ENCODE measurements at regions not wholly inside any gene's neighbourhood (a gene's known extent, or its start where the extent isn't known, plus 50 kb on each side); places are given as distances from the start of the nearest gene placed in this dataset.

DNA sequence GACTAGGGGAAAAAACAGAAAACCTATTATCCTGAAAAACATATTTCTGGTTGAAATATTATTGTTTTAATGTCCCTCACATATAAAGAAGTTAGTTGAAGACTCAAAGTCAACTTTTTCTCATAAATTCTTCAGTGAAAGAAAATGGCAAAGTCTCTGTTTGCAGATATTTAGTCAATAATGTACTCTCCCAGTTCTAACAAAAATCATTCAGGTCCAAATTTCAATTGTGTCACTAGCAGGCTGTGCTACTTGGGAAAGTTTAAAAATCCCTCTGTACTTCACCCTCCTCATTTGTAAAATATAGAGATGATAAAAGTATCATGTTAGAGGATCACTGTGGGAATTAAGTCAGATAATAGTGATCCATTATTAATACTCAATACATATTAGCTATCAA is 496.5 kb downstream of the FSCB start:
- no peak for DNase-seq (ENCODE audit: low read depth)
- TF ChIP-seq, protein P1, sequence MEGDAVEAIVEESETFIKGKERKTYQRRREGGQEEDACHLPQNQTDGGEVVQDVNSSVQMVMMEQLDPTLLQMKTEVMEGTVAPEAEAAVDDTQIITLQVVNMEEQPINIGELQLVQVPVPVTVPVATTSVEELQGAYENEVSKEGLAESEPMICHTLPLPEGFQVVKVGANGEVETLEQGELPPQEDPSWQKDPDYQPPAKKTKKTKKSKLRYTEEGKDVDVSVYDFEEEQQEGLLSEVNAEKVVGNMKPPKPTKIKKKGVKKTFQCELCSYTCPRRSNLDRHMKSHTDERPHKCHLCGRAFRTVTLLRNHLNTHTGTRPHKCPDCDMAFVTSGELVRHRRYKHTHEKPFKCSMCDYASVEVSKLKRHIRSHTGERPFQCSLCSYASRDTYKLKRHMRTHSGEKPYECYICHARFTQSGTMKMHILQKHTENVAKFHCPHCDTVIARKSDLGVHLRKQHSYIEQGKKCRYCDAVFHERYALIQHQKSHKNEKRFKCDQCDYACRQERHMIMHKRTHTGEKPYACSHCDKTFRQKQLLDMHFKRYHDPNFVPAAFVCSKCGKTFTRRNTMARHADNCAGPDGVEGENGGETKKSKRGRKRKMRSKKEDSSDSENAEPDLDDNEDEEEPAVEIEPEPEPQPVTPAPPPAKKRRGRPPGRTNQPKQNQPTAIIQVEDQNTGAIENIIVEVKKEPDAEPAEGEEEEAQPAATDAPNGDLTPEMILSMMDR (IDR thresholded peaks at IDR 0.05; ENCODE audit: insufficient read depth, low read depth, low read length): no peak
- no peak overlapping the region for H3K4me3 ChIP-seq (ENCODE audit: low read depth, low read length)

DNA sequence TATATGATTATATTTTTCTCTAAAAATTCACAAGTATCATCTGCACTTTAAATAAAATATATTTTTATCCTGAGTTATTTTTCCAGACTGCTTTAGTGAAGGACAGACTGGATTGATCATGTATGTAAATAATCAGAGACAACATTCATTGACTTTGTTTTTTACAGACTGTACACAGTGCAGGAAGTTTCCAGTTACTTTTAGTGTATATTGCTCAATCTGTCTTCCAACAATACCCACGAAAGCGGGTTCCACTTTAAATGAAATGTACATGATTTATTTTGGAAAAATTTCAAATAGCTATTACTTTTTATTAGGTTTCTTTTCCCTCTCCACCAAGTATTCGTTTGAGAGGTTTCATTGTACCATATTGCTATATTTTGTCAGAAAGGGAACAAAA is 497.0 kb downstream of the FSCB start:
- H3K4me3 ChIP-seq (ENCODE audit: low read depth, low read length): no peak overlapping the region
- TF ChIP-seq, protein P1 (IDR thresholded peaks at IDR 0.05; ENCODE audit: insufficient read depth, low read depth, low read length): no peak
- no peak for DNase-seq (ENCODE audit: low read depth)

DNA sequence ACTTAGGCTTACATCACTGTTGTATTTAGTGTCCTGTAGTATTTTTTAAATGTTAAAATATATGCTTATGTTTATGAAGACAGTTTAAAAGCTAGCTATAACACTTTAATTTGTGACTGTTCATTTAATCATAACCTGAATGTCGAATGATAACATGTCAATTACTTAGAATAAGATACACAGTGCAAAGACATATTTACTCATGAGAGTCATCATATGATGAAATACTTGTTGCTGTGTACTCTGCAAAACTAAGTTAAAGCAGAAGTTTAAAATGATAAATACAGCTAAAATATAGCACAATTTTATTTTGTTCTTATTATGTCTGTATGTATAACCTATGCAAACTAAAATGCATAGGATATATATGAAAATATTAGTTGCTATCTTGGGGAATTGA is 497.4 kb downstream of the FSCB start:
- TF ChIP-seq, protein P1 (IDR thresholded peaks at IDR 0.05; ENCODE audit: insufficient read depth, low read depth, low read length): no peak
- DNase-seq (ENCODE audit: low read depth): no peak
- no peak overlapping the region for H3K4me3 ChIP-seq (ENCODE audit: low read depth, low read length)

DNA sequence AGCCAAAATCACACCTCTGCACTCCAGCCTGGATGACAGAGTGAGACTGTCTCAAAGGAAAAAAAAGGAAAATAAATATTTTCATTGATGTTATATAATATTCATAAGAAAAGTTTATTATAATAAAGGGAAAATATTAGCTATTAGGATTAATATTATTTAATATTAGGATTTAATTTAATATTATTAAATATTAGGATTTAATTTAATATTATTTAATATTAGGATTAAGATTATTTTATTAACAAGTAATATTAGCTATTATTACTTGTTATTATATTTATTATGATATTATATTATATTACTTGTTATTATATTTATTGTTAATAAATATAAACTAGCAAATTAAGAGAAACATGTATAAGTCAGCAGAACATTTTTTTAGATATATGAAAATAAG is 518.1 kb downstream of the FSCB start:
- no peak overlapping the region for H3K4me3 ChIP-seq (ENCODE audit: low read depth, low read length)

DNA sequence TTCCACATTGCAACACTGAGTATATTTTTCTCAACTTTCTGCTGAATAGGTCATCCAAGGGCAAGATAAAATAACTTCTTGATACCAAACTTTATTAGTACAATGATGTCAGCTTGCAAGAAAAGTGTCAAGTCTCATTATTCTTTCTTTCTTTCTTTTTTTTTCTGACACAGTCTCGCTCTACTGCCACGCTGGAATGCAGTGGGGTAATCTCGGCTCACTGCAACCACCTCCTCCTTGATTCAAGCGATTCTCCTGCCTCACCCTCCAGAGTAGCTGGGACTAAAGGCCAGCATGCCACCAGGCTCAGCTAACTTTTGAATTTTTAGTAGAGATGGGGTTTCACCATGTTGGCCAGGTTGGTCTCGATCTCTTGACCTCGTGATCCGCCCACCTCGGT is 523.4 kb downstream of the FSCB start:
- no peak overlapping the region for H3K4me3 ChIP-seq (ENCODE audit: low read depth, low read length)
- no peak for DNase-seq (ENCODE audit: low read depth)
- TF ChIP-seq, protein P1 (IDR thresholded peaks at IDR 0.05; ENCODE audit: insufficient read depth, low read depth, low read length): no peak

More for the DNA sequence above, 518.1 kb downstream of the FSCB start:
- no peak for DNase-seq (ENCODE audit: low read depth)
- TF ChIP-seq, protein P1 (IDR thresholded peaks at IDR 0.05; ENCODE audit: insufficient read depth, low read depth, low read length): no peak

DNA sequence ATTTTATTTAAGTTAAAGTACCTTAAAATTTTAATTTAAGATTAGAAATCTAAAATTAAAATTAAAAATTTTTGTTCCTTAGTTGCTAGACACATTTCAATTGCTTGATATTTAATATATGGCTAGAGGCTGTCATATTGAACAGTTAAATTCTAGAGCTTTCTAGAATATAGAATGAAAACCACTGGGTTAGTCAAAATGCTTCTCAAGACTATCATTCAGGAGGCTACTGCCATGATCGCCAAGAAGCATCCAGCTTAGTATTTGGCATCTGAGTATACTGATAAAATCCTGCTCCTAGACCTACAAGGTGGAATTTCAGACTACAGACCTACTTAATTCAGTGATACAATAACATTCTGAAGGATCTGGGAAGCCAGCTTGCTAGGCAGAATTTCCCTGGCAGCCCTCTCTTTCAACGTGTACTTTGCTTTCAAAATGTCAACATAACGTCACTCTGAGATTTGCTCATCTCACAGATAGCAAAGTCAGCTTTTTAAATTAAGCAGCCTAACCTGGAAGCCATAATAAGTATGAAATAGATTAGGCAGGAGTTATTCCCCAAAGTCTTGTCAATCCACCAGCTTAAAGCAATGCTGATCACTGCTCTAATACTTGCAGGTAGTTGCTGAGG is 525.8 kb downstream of the FSCB start:
- TF ChIP-seq, protein P1 (IDR thresholded peaks at IDR 0.05; ENCODE audit: insufficient read depth, low read depth, low read length): no peak

DNA sequence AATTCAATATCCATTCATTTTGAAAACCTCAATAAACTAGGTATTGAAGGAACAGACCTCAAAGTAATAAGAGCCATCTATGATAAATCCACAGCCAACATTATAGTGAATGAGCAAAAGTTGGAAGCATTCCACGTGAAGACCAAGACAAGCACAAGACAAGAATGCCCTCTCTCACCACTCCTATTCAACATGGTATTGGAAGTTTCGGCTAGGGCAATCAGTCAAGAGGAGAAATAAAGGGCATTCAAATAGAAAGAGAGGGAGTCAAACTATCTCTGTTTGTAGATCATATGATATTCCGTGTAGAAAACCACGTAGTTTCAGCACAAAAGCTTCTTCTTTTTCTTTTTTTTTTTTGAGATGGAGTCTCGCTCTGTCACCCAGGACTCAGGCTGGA is 550.3 kb downstream of the FSCB start:
- no peak for DNase-seq (ENCODE audit: low read depth)
- H3K4me3 ChIP-seq (ENCODE audit: low read depth, low read length): no peak overlapping the region
- TF ChIP-seq, protein P1 (IDR thresholded peaks at IDR 0.05; ENCODE audit: insufficient read depth, low read depth, low read length): no peak

More for the DNA sequence above, 525.8 kb downstream of the FSCB start:
- no peak for DNase-seq (ENCODE audit: low read depth)
- no peak overlapping the region for H3K4me3 ChIP-seq (ENCODE audit: low read depth, low read length)

Data from fibroblast of villous mesenchyme (primary cell).